ENCODE measurements at regions not wholly inside any gene's neighbourhood (a gene's known extent, or its start where the extent isn't known, plus 50 kb on each side); places are given as distances from the start of the nearest gene placed in this dataset.

DNA sequence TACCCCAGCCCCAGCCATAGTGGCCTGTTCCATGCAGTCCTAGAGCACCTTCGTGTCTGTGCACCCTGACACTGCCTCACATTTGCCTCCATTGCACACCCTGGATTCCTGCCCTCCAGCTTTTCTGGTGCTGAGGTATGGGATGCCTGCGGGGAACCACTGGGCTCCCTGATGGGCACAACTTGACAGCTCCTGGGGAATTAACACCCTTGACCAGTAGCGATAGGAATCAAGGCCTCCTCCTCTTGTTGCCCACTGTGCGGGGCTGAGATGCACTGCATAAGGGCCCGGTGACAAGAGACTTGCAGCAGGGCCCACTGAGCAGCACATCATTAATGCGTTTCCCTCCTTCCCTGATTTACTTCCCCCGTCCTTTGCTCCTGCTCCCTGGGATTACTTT lies 235.6 kb upstream of the MOCS1 start:
- TF ChIP-seq, protein P1, sequence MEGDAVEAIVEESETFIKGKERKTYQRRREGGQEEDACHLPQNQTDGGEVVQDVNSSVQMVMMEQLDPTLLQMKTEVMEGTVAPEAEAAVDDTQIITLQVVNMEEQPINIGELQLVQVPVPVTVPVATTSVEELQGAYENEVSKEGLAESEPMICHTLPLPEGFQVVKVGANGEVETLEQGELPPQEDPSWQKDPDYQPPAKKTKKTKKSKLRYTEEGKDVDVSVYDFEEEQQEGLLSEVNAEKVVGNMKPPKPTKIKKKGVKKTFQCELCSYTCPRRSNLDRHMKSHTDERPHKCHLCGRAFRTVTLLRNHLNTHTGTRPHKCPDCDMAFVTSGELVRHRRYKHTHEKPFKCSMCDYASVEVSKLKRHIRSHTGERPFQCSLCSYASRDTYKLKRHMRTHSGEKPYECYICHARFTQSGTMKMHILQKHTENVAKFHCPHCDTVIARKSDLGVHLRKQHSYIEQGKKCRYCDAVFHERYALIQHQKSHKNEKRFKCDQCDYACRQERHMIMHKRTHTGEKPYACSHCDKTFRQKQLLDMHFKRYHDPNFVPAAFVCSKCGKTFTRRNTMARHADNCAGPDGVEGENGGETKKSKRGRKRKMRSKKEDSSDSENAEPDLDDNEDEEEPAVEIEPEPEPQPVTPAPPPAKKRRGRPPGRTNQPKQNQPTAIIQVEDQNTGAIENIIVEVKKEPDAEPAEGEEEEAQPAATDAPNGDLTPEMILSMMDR (IDR thresholded peaks at IDR 0.05): no peak
- no peak for TF ChIP-seq POLR2A (IDR thresholded peaks at IDR 0.05)
